ENCODE measurements at regions not wholly inside any gene's neighbourhood (a gene's known extent, or its start where the extent isn't known, plus 50 kb on each side); places are given as distances from the start of the nearest gene placed in this dataset.

DNA sequence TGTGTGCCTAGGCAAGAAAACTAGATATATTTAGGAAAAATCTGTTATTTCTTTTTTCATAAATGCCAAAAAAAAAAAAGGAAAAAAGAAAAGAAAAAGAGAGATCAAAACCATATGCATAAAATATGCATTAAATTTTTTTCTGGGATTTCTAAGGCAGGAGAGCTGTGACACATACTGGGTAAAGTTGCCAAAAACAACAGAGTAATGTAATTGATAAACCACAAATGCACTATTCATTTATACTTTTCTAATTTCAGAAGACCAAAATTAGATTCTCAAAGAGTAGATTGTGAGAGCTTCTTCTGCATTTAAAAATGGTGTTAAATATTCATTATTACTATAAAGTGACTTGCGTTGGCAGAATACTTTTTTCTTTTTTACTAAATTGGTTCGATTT lies 673.8 kb upstream of the MGAT4C start:
- DNase-seq (ENCODE audit: low read depth) = no peak
- no peak for TF ChIP-seq CTCF (IDR thresholded peaks at IDR 0.05; ENCODE audit: insufficient read depth, low read length, poor library complexity, severe bottlenecking)
- Histone ChIP-seq H3K27me3 (ENCODE audit: control insufficient read depth, insufficient read depth, low read length) (no peaks in the 10 kb centered on the region), H3K36me3 (ENCODE audit: control insufficient read depth, insufficient read depth, low read length) (no peaks in the 10 kb centered on the region), H3K4me3 (ENCODE audit: low read depth, low read length) (no peak overlapping the region)

- no peak overlapping the region for H3K4me3 ChIP-seq (ENCODE audit: low read depth, low read length)
- DNase-seq (ENCODE audit: low read depth) = no peak
- H3K36me3 ChIP-seq (ENCODE audit: control insufficient read depth, insufficient read depth, low read length) = no peaks in the 10 kb centered on the region
- TF ChIP-seq CTCF (IDR thresholded peaks at IDR 0.05; ENCODE audit: insufficient read depth, low read length, poor library complexity, severe bottlenecking) = no peak
- no peaks in the 10 kb centered on the region for H3K27me3 ChIP-seq (ENCODE audit: control insufficient read depth, insufficient read depth, low read length)
These were observed 660.9 kb upstream of the MGAT4C start for GRCh38 chr12:86917121-86917520.

DNA sequence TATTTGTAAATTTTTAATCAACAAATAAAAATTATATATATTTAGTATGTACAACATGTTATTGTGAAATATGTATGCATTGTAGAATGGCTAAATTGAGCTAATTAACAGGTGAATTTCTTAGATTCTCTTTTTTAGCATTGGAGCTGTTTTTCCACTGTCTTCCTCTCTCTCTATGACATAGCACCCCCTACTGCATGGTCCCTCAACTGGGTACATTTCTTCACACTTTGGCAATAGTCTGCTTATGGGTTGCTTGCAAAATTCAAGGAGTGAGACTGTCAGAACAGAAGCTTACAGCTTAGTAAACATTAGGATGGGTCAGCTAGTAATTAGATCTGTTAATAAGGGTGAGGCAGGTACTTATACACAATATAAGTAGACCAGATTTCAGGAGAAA lies 658.5 kb upstream of the MGAT4C start:
- H3K27me3 ChIP-seq (ENCODE audit: control insufficient read depth, insufficient read depth, low read length) = no peaks in the 10 kb centered on the region
- no peaks in the 10 kb centered on the region for H3K36me3 ChIP-seq (ENCODE audit: control insufficient read depth, insufficient read depth, low read length)
- peak; percentile 5 for DNase-seq (ENCODE audit: low read depth)
- peak; percentile 71 for TF ChIP-seq CTCF (IDR thresholded peaks at IDR 0.05; ENCODE audit: insufficient read depth, low read length, poor library complexity, severe bottlenecking)
- H3K4me3 ChIP-seq (ENCODE audit: low read depth, low read length) = no peak overlapping the region

DNA sequence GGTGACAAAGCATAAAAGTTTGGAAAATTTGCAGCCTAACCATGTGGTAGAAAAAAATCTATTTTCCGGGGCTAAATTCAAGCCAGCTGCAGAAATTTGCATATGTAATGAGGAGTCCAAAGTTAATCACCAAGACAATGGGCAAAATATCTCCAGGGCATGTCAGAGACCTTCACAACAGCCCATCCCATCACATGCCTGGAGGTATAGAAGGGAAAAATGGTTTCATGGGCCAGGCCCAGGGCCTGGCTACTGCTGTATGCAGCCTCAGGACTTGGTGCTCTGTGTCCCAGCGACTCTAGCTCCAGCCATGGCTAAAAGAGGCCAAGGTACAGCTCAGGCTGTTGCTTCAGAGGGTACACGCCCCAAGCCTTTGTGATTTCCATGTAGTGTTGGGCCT lies 655.8 kb upstream of the MGAT4C start:
- Histone ChIP-seq H3K4me3 (ENCODE audit: low read depth, low read length) (no peak overlapping the region), H3K36me3 (ENCODE audit: control insufficient read depth, insufficient read depth, low read length) (no peaks in the 10 kb centered on the region), H3K27me3 (ENCODE audit: control insufficient read depth, insufficient read depth, low read length) (no peaks in the 10 kb centered on the region)
- DNase-seq (ENCODE audit: low read depth) = no peak
- TF ChIP-seq CTCF (IDR thresholded peaks at IDR 0.05; ENCODE audit: insufficient read depth, low read length, poor library complexity, severe bottlenecking) = no peak

DNA sequence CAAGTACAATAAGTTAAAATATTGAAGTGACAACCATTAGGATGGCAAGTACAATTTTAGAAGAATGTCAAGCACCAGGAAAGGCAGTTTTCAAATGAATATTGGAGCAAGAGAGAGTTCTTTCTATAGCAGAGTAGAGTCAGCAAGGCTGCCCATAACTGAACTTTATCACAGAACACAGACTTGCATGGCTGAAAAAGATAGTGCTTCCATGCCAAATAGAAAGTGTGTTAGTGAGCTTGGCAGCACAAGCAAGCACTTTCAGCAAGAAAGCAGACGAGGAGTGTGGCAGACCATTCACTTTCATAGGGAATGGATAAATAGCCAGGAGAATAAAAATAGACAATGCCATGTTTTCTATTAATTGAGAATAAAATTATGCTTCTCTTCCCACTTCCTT lies 647.0 kb upstream of the MGAT4C start:
- no peak for TF ChIP-seq CTCF (IDR thresholded peaks at IDR 0.05; ENCODE audit: insufficient read depth, low read length, poor library complexity, severe bottlenecking)
- DNase-seq (ENCODE audit: low read depth) = no peak
- H3K4me3 ChIP-seq (ENCODE audit: low read depth, low read length) = no peak overlapping the region
- no peaks in the 10 kb centered on the region for H3K36me3 ChIP-seq (ENCODE audit: control insufficient read depth, insufficient read depth, low read length)
- H3K27me3 ChIP-seq (ENCODE audit: control insufficient read depth, insufficient read depth, low read length) = no peaks in the 10 kb centered on the region

DNA sequence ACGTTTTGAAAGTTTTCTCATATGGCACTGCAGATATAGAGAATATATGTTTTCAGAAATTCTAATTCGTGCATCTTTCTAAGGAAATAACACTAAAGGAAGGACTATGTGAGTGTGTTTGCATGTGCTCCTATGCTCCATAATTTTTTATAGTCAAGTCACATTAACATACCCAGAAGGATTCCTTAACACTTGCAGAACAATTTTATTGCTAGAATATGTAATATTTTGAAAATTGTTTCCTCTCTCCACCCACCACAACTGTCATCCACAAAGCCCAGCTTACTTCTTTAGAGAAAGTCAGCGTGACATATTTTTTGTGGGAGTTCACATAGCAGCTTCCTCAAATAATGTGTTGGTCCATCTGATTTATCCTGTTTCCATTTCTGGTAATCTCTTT lies 604.6 kb upstream of the MGAT4C start:
- Histone ChIP-seq H3K4me3 (ENCODE audit: low read depth, low read length) (no peak overlapping the region), H3K36me3 (ENCODE audit: control insufficient read depth, insufficient read depth, low read length) (no peaks in the 10 kb centered on the region), H3K27me3 (ENCODE audit: control insufficient read depth, insufficient read depth, low read length) (no peaks in the 10 kb centered on the region)
- TF ChIP-seq CTCF (IDR thresholded peaks at IDR 0.05; ENCODE audit: insufficient read depth, low read length, poor library complexity, severe bottlenecking) = no peak
- no peak for DNase-seq (ENCODE audit: low read depth)
